H1 (cell line): ENCODE measurements at regions not wholly inside any gene's neighbourhood (a gene's known extent, or its start where the extent isn't known, plus 50 kb on each side); places are given as distances from the start of the nearest gene placed in this dataset.

Source experiments
- CBX8 ChIP-seq: fragments of 300-800, 300-1000 bp; sonication (generic); IDR thresholded peaks from 2 replicates; pipeline ENCODE4 v1.7.1; 2016; ENCODE audit warnings: low read depth, low read length, borderline replicate concordance
- CHD7 ChIP-seq: fragments of 300-600 bp; sonication (generic); IDR thresholded peaks from 2 replicates; pipeline ENCODE4 v1.7.1; 2012; ENCODE audit warnings: low read length, moderate library complexity, mild to moderate bottlenecking, inconsistent platforms; ENCODE audit not compliant: insufficient replicate concordance
- MAX ChIP-seq: IDR thresholded peaks from 2 replicates; pipeline ENCODE4 v1.6.1; 2012; ENCODE audit warnings: inconsistent platforms
- POLR2AphosphoS5 ChIP-seq: IDR thresholded peaks from 2 replicates; pipeline ENCODE4 v1.6.1; 2011; ENCODE audit warnings: low read depth, low read length

GRCh38 chr1:4355839-4356238, 298.6 kb upstream of the AJAP1 start (continued):
- no peak for TF ChIP-seq CBX8
- TF ChIP-seq CHD7 = no peak
- TF ChIP-seq POLR2AphosphoS5 = no peak
- no peak for TF ChIP-seq MAX
